Smooth muscle cell (in vitro differentiated cells): ENCODE measurements at regions not wholly inside any gene's neighbourhood (a gene's known extent, or its start where the extent isn't known, plus 50 kb on each side); places are given as distances from the start of the nearest gene placed in this dataset.

Source experiments
- DNase-seq: peaks from one replicate; lab custom pipeline; 2025; ENCODE audit not compliant: unreplicated experiment; lab: John Stamatoyannopoulos, UW
- H2AFZ ChIP-seq: fragments of 200-600 bp; sonication (generic); 2 replicates; pipeline ENCODE4 v1.6.0; 2016; ENCODE audit warnings: antibody characterized with exemption, low read depth, mild to moderate bottlenecking
- H3F3A ChIP-seq: fragments of 200-600 bp; sonication (generic); 2 replicates; pipeline ENCODE4 v1.6.0; 2017; ENCODE audit warnings: antibody characterized with exemption, low read depth
- H3K27ac ChIP-seq: fragments of 200-600 bp; sonication (generic); 2 replicates; pipeline ENCODE4 v1.5.1; 2016; ENCODE audit warnings: low read depth, mild to moderate bottlenecking
- H3K27me3 ChIP-seq: fragments of 200-600 bp; sonication (generic); 2 replicates; pipeline ENCODE4 v1.6.1; 2016; ENCODE audit warnings: low read depth, mild to moderate bottlenecking
- H3K36me3 ChIP-seq: fragments of 200-600 bp; sonication (generic); 2 replicates; pipeline ENCODE4 v1.5.1; 2016; ENCODE audit warnings: low read depth
- H3K4me1 ChIP-seq: fragments of 200-600 bp; sonication (generic); 2 replicates; pipeline ENCODE4 v1.5.1; 2016; ENCODE audit warnings: low read depth
- H3K4me2 ChIP-seq: fragments of 200-600 bp; sonication (generic); 2 replicates; pipeline ENCODE4 v1.6.0; 2016; ENCODE audit warnings: mild to moderate bottlenecking
- H3K4me3 ChIP-seq: fragments of 200-600 bp; sonication (generic); 2 replicates; pipeline ENCODE4 v1.5.1; 2016; ENCODE audit warnings: mild to moderate bottlenecking
- H3K79me2 ChIP-seq: fragments of 200-600 bp; sonication (generic); 2 replicates; pipeline ENCODE4 v1.6.0; 2016; ENCODE audit warnings: low read depth, mild to moderate bottlenecking
- H3K9ac ChIP-seq: fragments of 200-600 bp; sonication (generic); 2 replicates; pipeline ENCODE4 v1.6.0; 2016; ENCODE audit warnings: low read depth
- H3K9me3 ChIP-seq: fragments of 200-600 bp; sonication (generic); replicated peaks from 2 replicates; pipeline ENCODE4 v1.5.1; 2016; ENCODE audit warnings: low read depth
- H4K20me1 ChIP-seq: fragments of 200-600 bp; sonication (generic); 2 replicates; pipeline ENCODE4 v1.6.0; 2016; ENCODE audit warnings: low read depth
- WGBS: methylation state at CpG from one replicate; pipeline ENCODE4 v1.1.7; 2016; ENCODE audit warnings: low lambda C conversion rate; 5-methylcytosine and 5-hydroxymethylcytosine counted together
- TF ChIP-seq, protein P1 (sequence below): fragments of 200-600 bp; sonication (generic); IDR thresholded peaks from 2 replicates; pipeline ENCODE4 v1.5.1; 2017; ENCODE audit warnings: borderline replicate concordance, mild to moderate bottlenecking, antibody characterized with exemption; ENCODE audit not compliant: insufficient read depth, poor library complexity, severe bottlenecking

DNA sequence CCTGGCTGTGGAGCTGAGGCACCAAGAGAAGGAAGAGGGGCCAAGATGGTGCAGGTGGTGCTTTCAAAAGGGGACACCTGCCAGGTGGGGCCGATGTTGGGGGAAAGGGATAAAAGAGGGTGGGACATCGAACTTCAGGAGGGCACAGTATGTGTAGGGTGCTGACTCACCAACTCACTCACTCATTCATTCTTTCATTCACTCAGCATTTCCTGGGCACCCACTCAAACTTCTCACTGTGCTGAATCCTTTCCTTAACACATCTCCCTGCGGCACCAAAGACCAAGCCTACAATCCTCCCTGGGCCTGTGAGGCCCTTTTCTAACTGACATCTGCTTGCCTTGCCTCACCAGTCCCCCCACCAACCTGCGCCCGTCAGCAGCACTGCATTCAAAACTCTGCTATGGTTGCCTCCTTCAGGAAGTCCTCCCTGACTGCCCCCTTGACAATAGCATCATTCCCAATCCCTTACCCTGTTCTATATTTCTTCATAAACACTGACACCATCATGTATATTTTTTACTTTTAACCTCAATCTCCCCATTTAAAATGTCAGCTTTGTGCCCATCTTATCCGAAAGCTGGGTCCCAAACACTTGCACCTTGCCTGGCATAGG, 246.6 kb downstream of the MN1 start:
- Histone ChIP-seq H3K27me3 (no peaks in the 10 kb centered on the region), H3K27ac (no peak overlapping the region), H3K4me3 (no peak overlapping the region), H3F3A (no peaks in the 10 kb centered on the region), H4K20me1 (no peaks in the 10 kb centered on the region), H2AFZ (no peak overlapping the region), H3K4me2 (no peak overlapping the region), H3K9ac (no peak overlapping the region), H3K9me3 (no peaks in the 10 kb centered on the region), H3K79me2 (no peaks in the 10 kb centered on the region), H3K4me1 (no peaks in the 10 kb centered on the region), H3K36me3 (no peaks in the 10 kb centered on the region)
- DNase-seq, result no peak
- 79% methylated on average over 6 of the region's 6 CpGs for WGBS
- TF ChIP-seq, protein P1, sequence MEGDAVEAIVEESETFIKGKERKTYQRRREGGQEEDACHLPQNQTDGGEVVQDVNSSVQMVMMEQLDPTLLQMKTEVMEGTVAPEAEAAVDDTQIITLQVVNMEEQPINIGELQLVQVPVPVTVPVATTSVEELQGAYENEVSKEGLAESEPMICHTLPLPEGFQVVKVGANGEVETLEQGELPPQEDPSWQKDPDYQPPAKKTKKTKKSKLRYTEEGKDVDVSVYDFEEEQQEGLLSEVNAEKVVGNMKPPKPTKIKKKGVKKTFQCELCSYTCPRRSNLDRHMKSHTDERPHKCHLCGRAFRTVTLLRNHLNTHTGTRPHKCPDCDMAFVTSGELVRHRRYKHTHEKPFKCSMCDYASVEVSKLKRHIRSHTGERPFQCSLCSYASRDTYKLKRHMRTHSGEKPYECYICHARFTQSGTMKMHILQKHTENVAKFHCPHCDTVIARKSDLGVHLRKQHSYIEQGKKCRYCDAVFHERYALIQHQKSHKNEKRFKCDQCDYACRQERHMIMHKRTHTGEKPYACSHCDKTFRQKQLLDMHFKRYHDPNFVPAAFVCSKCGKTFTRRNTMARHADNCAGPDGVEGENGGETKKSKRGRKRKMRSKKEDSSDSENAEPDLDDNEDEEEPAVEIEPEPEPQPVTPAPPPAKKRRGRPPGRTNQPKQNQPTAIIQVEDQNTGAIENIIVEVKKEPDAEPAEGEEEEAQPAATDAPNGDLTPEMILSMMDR, result no peak

GRCh38 chr22:27556371-27556770, 245.2 kb downstream of the MN1 start:
- Histone ChIP-seq H3K79me2 (no peaks in the 10 kb centered on the region), H2AFZ (no peak overlapping the region), H3K4me3 (no peak overlapping the region), H3K36me3 (no peaks in the 10 kb centered on the region), H3K27ac (no peak overlapping the region), H3K27me3 (no peaks in the 10 kb centered on the region), H3K4me2 (no peak overlapping the region), H3K9me3 (no peaks in the 10 kb centered on the region), H3F3A (no peaks in the 10 kb centered on the region), H3K4me1 (no peaks in the 10 kb centered on the region), H4K20me1 (no peaks in the 10 kb centered on the region), H3K9ac (no peak overlapping the region)
- TF ChIP-seq, protein P1, result no peak
- 60% methylated on average over 12 of the region's 12 CpGs for WGBS
- DNase-seq, result no peak

DNA sequence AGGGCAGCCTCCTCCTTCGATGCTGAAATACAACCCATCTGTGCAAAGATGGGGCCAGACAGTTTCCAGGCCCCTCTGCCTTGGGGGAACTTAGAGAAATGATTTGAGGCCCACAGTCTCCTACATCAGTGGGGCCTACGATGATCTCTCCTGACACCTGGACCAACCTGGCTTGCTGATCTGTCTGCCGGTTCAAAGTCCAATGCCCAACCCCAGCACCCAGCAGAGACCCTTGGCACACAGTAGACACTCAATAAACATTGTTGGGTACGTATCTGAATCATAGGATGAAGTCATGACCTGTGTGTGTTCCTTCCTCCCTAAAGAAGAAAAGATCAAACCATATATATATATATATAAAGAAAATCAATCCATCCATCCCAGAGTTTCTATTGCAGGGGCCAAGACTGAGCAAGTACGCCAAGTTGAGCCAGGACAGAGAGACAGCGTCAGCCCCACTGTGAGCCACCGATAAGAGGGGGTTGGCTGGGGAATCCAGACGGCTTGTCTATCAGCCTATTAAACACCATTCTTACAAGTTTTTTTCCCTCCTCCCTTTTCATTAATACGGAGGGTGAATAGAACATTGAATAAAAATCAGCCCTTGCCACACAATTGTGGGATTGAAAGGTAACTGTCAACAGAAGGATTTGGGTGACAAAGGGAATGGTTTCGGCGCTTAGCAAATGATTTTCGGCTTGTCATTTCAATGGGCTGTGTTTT, 244.1 kb downstream of the MN1 start:
- H3K4me3 ChIP-seq, result no peak overlapping the region
- H3F3A ChIP-seq, result no peaks in the 10 kb centered on the region
- H2AFZ ChIP-seq, result no peak overlapping the region
- H3K79me2 ChIP-seq, result no peaks in the 10 kb centered on the region
- H3K4me2 ChIP-seq, result no peak overlapping the region
- TF ChIP-seq, protein P1, result no peak
- no peak overlapping the region for H3K27ac ChIP-seq
- H3K4me1 ChIP-seq, result no peaks in the 10 kb centered on the region
- H3K9ac ChIP-seq, result no peak overlapping the region
- WGBS, result 55% methylated on average over 12 of the region's 12 CpGs
- no peaks in the 10 kb centered on the region for H4K20me1 ChIP-seq
- DNase-seq, result no peak
- no peaks in the 10 kb centered on the region for H3K36me3 ChIP-seq
- H3K9me3 ChIP-seq, result no peaks in the 10 kb centered on the region
- H3K27me3 ChIP-seq, result no peaks in the 10 kb centered on the region
